ENCODE measurements at regions not wholly inside any gene's neighbourhood (a gene's known extent, or its start where the extent isn't known, plus 50 kb on each side); places are given as distances from the start of the nearest gene placed in this dataset.

- TF ChIP-seq RFX5 (IDR thresholded peaks at IDR 0.05; ENCODE audit: low read depth, low read length) (no peak), CTCF (conservative IDR thresholded peaks at IDR 0.05; ENCODE audit: low read depth, low read length) (no peak)
Observed at GRCh38 chrX:39809331-39809730, 288.4 kb downstream of the BCOR start.

All from IMR-90 (cell line).